NCI-H510A treated with DMSO at 0.1 percent for 48 hours (cell line): ENCODE measurements at regions not wholly inside any gene's neighbourhood (a gene's known extent, or its start where the extent isn't known, plus 50 kb on each side); places are given as distances from the start of the nearest gene placed in this dataset.

Experiments used
- DNase-seq: peaks from one replicate; lab custom pipeline; 2025; lab: John Stamatoyannopoulos, UW

GRCh38 chr2:188065386-188065785 is 226.3 kb upstream of the GULP1 start:
- no peak for DNase-seq

DNA sequence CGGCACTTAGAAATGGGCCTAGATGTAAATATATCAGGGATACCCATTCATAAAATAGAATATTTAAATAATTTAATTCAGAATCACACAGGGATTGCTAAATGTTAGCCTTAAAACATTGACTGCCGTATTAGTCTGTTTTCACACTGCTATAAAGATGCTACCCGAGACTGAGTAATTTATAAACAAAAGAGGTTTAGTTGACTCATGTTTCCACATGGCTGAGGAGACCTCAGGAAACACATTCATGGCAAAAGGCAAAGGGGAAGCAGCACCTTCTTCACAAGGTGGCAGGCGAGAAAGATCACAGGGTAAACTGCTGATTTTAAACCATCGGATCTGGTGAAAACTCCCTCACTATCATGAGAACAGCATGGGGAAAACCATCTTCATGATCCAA is 223.6 kb upstream of the GULP1 start:
- no peak for DNase-seq

- DNase-seq: no peak
These were observed 215.3 kb upstream of the GULP1 start for GRCh38 chr2:188076149-188077056.

- DNase-seq: no peak
These were observed 213.9 kb upstream of the GULP1 start for GRCh38 chr2:188077757-188078156.

DNA sequence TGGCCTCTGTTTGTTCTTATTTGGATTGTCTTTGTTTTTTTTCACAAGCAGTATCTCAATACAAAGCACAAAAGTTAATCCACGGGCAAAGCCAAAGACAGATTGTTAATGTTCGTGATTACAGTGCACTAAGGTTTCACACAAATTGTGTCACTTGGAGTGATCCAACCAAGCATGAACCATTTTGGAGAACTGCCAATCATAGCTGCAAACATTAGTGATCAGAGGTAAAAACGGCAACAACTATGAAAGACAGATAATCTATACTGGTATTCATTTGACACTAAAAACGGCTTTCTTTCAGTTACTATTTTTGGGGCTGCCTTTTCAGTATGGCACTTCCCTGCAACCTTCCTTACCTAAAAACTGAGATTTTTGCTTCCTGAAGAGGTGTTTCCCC is 213.1 kb upstream of the GULP1 start:
- DNase-seq: no peak

GRCh38 chr2:188079196-188079595 is 212.5 kb upstream of the GULP1 start:
- no peak for DNase-seq

- DNase-seq: no peak
These were observed 206.3 kb upstream of the GULP1 start for GRCh38 chr2:188085421-188085820.

DNA sequence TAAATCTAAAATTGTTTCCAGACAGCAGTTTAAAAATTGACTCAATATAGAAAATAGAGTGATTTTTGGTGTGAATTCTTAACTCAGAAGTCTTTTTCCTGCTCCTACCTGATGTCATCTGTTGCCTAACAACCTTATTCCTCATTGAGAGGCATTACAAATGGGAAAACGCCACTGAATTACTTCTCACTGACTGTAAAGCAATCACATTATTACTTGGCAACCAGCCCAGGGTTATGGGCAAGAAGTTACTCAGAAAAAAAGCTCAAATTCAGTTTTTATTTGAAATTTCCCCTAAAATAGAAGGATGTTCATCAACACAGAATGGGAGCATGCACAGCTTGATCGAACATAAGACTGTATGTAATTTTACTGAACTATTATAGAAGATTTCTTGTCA is 201.8 kb upstream of the GULP1 start:
- DNase-seq: no peak

DNA sequence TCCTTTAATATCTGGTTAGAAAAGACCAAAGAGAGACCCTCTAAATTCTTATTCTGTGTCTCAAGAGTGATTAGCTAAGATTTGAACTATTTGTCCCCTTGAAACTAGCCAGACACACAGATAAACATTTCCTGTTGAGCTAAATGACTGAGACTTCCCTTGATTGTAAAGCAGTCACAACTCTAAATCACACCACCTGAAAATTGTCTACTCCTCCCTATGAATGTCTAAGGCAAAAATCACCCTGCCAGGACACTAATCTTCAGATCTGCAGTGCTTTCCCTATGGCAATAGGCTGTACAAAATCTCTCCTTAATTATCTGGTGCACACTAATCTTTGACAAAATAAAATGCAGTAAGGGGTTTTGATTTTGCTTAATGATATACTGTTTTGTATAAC is 200.5 kb upstream of the GULP1 start:
- DNase-seq: no peak

- DNase-seq: no peak
These were observed 198.9 kb upstream of the GULP1 start for GRCh38 chr2:188092734-188093133.

DNA sequence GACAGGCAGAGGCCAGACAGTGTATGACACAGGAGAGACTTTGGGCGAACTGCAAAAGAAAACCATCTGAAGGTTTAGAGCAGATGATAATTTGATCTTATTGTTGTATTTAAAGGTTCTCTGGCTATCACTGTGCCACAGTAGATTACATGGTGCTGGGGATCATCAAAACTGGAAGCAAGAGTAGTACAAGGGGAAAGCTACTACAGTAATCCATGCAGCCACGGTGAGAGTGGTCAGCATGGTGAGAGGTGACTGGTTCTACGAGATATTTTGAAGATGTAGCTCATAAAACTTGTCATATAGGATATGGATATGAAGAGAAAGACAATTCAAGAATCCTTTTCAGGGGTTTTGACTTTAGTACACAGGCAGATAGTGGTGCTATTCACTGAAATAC is 194.8 kb upstream of the GULP1 start:
- DNase-seq: no peak

- no peak for DNase-seq
These were observed 188.8 kb upstream of the GULP1 start for GRCh38 chr2:188102881-188103280.

- DNase-seq: no peak
These were observed 177.7 kb upstream of the GULP1 start for GRCh38 chr2:188114014-188114413.

- no peak for DNase-seq
These were observed 174.0 kb upstream of the GULP1 start for GRCh38 chr2:188117706-188118105.

- no peak for DNase-seq
These were observed 173.2 kb upstream of the GULP1 start for GRCh38 chr2:188118431-188118830.

DNA sequence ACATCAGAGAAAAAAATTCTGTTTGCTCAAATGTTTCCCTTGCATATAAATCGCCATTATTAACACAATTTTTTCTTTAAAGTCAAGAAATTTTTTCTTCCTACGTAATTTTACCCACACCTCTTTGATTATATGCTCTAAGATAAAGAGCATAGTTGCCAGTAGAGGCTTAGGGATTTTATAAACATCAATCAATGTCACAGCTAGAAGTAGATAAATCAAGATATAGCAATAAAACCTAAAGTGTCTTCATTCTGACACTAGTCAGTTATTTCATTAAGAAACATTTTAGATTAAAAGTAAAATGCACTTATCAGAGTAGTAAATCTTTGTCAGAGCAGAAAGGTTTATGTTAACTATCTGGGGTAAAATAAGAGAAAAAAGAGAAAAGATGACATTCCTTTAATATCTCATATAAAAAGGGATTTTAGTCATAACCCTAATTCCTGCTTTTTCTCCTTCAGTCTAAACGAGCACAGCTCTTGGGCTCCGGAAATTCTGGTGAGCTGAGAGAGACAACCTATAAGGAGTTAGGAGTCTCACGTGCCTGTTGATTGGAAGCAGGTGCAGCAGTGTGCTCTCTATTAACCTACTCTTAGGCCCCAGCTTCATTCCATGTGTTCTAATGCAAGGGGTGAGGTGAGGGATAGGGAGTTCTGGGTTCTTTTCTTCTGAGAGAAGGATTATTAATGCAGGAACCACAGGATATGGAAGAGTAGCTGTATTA is 172.4 kb upstream of the GULP1 start:
- DNase-seq: no peak

DNA sequence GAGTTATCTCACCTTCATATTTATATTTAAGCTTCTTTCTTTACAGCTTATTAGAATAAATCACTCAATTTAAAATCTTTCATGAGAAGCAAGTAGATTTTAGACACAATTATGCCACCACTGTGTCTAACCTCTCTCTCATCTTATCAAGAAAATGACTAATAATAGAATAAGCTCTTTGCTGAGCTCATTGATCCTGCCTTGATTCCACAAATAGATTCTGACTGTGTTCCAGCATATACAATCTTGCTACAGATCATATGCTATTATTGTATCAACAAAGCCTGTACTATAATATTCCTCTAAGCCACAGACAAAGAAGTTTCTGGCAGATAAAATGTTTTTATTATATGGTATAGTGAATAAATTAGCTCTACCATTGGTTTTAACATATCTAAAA is 168.7 kb upstream of the GULP1 start:
- no peak for DNase-seq

DNA sequence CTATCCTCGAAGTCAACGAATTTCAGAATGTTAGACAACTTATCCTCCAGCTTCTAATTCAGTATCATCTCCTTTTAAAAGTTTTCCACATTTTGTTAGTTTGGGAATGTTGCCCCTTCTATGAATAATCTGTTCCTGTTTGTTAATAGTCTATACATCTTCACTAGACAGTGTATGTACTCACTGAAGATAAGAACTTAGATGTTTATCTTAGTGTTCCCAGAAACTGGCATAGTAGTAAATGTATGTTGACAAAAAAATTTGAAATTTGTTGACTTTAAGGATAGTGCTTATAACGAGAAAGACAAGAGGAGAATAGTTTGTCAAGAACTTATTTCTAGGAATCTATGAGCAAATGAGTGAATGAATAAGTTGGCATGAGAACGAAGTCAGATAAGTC is 162.0 kb upstream of the GULP1 start:
- DNase-seq: no peak

GRCh38 chr2:188130317-188130716 is 161.4 kb upstream of the GULP1 start:
- DNase-seq: no peak

DNA sequence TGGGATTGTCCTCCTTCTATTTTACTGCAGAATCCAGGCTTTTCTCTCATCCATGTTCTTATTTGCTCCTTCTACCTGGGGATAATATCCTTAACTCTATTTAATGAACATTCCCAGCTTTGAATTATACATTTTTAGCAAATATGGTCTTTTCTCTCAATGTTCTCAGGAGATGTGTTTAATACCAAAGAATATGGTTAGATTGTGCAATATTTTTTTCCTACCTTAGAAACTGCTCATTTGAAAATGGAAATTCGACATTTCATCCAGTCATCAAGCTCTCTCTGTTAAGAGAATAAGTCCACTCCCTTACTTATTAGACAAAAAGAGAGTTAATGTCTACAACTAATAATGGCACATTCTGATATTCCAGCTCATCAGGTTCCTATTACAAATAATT is 160.4 kb upstream of the GULP1 start:
- DNase-seq: no peak

- DNase-seq: no peak
These were observed 159.3 kb upstream of the GULP1 start for GRCh38 chr2:188132385-188132784.

- no peak for DNase-seq
These were observed 157.4 kb upstream of the GULP1 start for GRCh38 chr2:188134241-188134640.

DNA sequence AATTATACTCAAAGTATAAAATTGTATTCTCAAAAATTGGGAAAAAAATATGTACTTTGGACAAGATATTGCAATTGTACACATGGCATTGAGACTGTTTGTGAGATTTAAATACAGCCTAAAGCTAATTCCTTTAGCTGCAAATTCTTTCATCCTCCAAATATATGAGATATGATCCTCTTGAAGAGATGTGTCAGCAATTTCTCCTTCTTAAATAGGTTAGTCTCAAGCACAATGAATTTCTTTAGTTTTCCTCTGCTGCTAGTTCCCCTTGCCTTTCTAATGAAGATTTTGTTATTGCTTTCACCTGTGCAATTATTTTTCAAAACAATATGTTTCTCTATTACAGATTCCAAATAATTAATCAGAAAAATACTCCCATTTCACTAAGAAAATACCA is 153.4 kb upstream of the GULP1 start:
- DNase-seq: no peak
